Daoy (cell line): ENCODE measurements at regions not wholly inside any gene's neighbourhood (a gene's known extent, or its start where the extent isn't known, plus 50 kb on each side); places are given as distances from the start of the nearest gene placed in this dataset.
A peak's percentile ranks its signal among the peaks of the same experiment; 100 is the strongest.

Source experiments
- DNase-seq: peaks from one replicate; pipeline ENCODE4 v3.0.0-alpha.2; 2015; ENCODE audit warnings: low read depth

- DNase-seq, result no peak
These were observed 320.9 kb upstream of the RASGRP1 start for GRCh38 chr15:38885471-38885952.

GRCh38 chr15:38886315-38887163 lies 321.9 kb upstream of the RASGRP1 start:
- DNase-seq, result peak; percentile 58

GRCh38 chr15:38888701-38889221 lies 324.1 kb upstream of the RASGRP1 start:
- no peak for DNase-seq

- DNase-seq, result no peak
These were observed 325.6 kb upstream of the RASGRP1 start for GRCh38 chr15:38890194-38890593.

GRCh38 chr15:38893925-38894242 lies 329.3 kb upstream of the RASGRP1 start:
- no peak for DNase-seq

GRCh38 chr15:38894243-38894948 lies 329.8 kb upstream of the RASGRP1 start:
- peak; percentile 91 for DNase-seq

- peak; percentile 83 for DNase-seq
These were observed 331.0 kb upstream of the RASGRP1 start for GRCh38 chr15:38895326-38896255.

GRCh38 chr15:38896647-38897046 lies 332.0 kb upstream of the RASGRP1 start:
- no peak for DNase-seq

GRCh38 chr15:38897551-38897950 lies 332.9 kb upstream of the RASGRP1 start:
- DNase-seq, result no peak

GRCh38 chr15:38898236-38898635 lies 333.6 kb upstream of the RASGRP1 start:
- no peak for DNase-seq

- DNase-seq, result no peak
These were observed 334.7 kb upstream of the RASGRP1 start for GRCh38 chr15:38899300-38899699.

GRCh38 chr15:38904298-38904697 lies 339.7 kb upstream of the RASGRP1 start:
- no peak for DNase-seq

- no peak for DNase-seq
These were observed 341.0 kb upstream of the RASGRP1 start for GRCh38 chr15:38905632-38906031.

GRCh38 chr15:38920966-38921365 lies 356.4 kb upstream of the RASGRP1 start:
- DNase-seq, result no peak

- no peak for DNase-seq
These were observed 356.9 kb upstream of the RASGRP1 start for GRCh38 chr15:38921471-38921870.

GRCh38 chr15:38928431-38928830 lies 363.8 kb upstream of the RASGRP1 start:
- no peak for DNase-seq

GRCh38 chr15:38930851-38931572 lies 366.4 kb upstream of the RASGRP1 start:
- no peak for DNase-seq

GRCh38 chr15:38941399-38941953 lies 376.9 kb upstream of the RASGRP1 start:
- peak; percentile 65 for DNase-seq

- no peak for DNase-seq
These were observed 379.9 kb upstream of the RASGRP1 start for GRCh38 chr15:38944536-38944935.

- DNase-seq, result no peak
These were observed 381.1 kb upstream of the RASGRP1 start for GRCh38 chr15:38945551-38946298.
